BE2C (cell line): ENCODE measurements at regions not wholly inside any gene's neighbourhood (a gene's known extent, or its start where the extent isn't known, plus 50 kb on each side); places are given as distances from the start of the nearest gene placed in this dataset.

Experiments
- DNase-seq: peaks from one replicate; pipeline ENCODE4 v3.0.0-alpha.2; 2020
- H3K27me3 ChIP-seq: fragments of 250-450 bp; sonication (Bioruptor Pico); 2 replicates; pipeline ENCODE4 v1.5.1; 2020; ENCODE audit warnings: mild to moderate bottlenecking
- H3K36me3 ChIP-seq: fragments of 250-450 bp; sonication (Bioruptor Pico); 2 replicates; pipeline ENCODE4 v1.5.1; 2020; ENCODE audit warnings: mild to moderate bottlenecking
- H3K4me1 ChIP-seq: fragments of 250-450 bp; sonication (Bioruptor Pico); 2 replicates; pipeline ENCODE4 v1.5.1; 2020
- H3K4me3 ChIP-seq: 2 replicates; pipeline ENCODE4 v1.5.1; 2011; ENCODE audit warnings: low read depth, low read length
- H3K9me3 ChIP-seq: fragments of 250-450 bp; sonication (Bioruptor Pico); 2 replicates; pipeline ENCODE4 v1.5.1; 2020
- TF ChIP-seq, protein P1 (sequence below): IDR thresholded peaks from 2 replicates; pipeline ENCODE4 v1.5.1; 2012; ENCODE audit warnings: mild to moderate bottlenecking, low read depth, low read length

DNA sequence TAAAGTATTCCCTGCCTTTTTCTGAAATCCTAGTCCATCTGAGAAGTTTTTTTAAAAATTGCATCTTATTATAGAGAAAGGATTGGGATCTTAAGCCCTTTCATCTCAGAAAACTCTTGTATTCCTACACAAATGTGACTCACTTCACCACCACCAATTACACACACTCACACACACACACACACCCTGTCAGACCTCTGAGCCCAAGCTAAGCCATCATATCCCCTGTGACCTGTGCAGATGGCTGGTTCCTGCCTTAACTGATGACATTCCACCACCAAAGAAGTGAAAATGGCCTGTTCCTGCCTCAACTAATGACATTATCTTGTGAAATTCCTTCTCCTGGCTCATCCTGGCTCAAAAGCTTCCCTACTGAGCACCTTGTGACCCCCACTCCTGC lies 1181.9 kb downstream of the ROBO2 start:
- H3K9me3 ChIP-seq = no peaks in the 10 kb centered on the region
- H3K4me3 ChIP-seq = no peak overlapping the region
- TF ChIP-seq, protein P1, sequence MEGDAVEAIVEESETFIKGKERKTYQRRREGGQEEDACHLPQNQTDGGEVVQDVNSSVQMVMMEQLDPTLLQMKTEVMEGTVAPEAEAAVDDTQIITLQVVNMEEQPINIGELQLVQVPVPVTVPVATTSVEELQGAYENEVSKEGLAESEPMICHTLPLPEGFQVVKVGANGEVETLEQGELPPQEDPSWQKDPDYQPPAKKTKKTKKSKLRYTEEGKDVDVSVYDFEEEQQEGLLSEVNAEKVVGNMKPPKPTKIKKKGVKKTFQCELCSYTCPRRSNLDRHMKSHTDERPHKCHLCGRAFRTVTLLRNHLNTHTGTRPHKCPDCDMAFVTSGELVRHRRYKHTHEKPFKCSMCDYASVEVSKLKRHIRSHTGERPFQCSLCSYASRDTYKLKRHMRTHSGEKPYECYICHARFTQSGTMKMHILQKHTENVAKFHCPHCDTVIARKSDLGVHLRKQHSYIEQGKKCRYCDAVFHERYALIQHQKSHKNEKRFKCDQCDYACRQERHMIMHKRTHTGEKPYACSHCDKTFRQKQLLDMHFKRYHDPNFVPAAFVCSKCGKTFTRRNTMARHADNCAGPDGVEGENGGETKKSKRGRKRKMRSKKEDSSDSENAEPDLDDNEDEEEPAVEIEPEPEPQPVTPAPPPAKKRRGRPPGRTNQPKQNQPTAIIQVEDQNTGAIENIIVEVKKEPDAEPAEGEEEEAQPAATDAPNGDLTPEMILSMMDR = no peak
- H3K36me3 ChIP-seq = no peaks in the 10 kb centered on the region
- DNase-seq = no peak
- no peaks in the 10 kb centered on the region for H3K27me3 ChIP-seq
- no peaks in the 10 kb centered on the region for H3K4me1 ChIP-seq

- Histone ChIP-seq H3K27me3 (no peaks in the 10 kb centered on the region), H3K4me1 (no peaks in the 10 kb centered on the region), H3K9me3 (no peaks in the 10 kb centered on the region), H3K4me3 (no peak overlapping the region), H3K36me3 (no peaks in the 10 kb centered on the region)
- no peak for DNase-seq
- TF ChIP-seq, protein P1 = no peak
Measured at GRCh38 chr3:78235841-78236240, 1195.9 kb downstream of the ROBO2 start.

DNA sequence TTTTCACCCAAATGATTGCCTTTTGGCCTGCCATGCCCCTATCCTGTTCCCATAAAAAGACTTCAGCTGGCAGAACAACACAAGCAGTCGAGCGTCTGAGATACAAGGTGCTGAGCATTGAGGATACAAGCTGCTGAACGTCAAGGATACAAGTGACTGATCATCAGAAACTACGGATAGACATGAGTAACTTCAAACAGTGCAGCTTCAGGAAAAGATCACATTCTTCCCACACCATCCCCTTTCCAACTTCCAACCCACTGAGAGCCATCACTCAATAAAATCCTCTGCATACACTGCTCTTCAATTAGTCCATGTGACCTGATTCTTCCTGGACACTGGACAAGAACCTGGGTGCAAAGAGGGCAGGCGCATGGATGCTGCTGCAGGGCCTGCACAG lies 1198.9 kb downstream of the ROBO2 start:
- Histone ChIP-seq H3K36me3 (no peaks in the 10 kb centered on the region), H3K9me3 (no peaks in the 10 kb centered on the region), H3K4me3 (no peak overlapping the region), H3K27me3 (no peaks in the 10 kb centered on the region), H3K4me1 (no peaks in the 10 kb centered on the region)
- TF ChIP-seq, protein P1 = no peak
- no peak for DNase-seq

GRCh38 chr3:78242724-78243123 lies 1202.8 kb downstream of the ROBO2 start:
- Histone ChIP-seq H3K4me3 (no peak overlapping the region), H3K9me3 (no peaks in the 10 kb centered on the region), H3K27me3 (no peaks in the 10 kb centered on the region), H3K36me3 (no peaks in the 10 kb centered on the region), H3K4me1 (no peaks in the 10 kb centered on the region)
- TF ChIP-seq, protein P1 = no peak
- DNase-seq = no peak

GRCh38 chr3:78244136-78244535 lies 1204.2 kb downstream of the ROBO2 start:
- Histone ChIP-seq H3K27me3 (no peaks in the 10 kb centered on the region), H3K36me3 (no peaks in the 10 kb centered on the region), H3K9me3 (no peaks in the 10 kb centered on the region), H3K4me1 (no peaks in the 10 kb centered on the region), H3K4me3 (no peak overlapping the region)
- no peak for DNase-seq
- TF ChIP-seq, protein P1 = no peak

DNA sequence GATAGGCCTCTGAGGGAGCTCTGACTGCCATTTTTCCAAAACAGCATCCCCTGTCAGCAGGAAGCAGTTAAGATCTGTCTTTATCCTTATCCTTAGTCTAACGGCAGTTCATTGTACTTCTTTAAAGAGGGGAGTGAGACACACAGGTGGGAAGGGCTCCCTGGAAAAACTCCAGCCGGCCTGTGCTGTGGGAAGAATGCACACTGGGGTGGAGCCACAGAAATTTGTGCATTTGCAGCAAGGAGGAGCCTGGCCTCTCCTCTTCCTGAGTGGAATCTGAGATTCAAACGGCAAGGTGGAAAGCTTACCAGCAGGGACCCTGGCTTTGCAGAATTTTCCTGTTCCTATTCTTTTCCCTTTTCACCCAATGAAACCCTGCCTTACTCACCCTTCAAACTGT lies 1209.4 kb downstream of the ROBO2 start:
- DNase-seq = no peak
- no peaks in the 10 kb centered on the region for H3K27me3 ChIP-seq
- H3K4me3 ChIP-seq = no peak overlapping the region
- TF ChIP-seq, protein P1 = no peak
- H3K4me1 ChIP-seq = no peaks in the 10 kb centered on the region
- no peaks in the 10 kb centered on the region for H3K36me3 ChIP-seq
- no peaks in the 10 kb centered on the region; the same call in 1 of the 2 replicates for H3K9me3 ChIP-seq
